HG03460 (cell line): ENCODE measurements at regions not wholly inside any gene's neighbourhood (a gene's known extent, or its start where the extent isn't known, plus 50 kb on each side); places are given as distances from the start of the nearest gene placed in this dataset.
"Not testable (repeated sequence)": the region's sequence is repeated elsewhere in the genome, so short reads cannot be mapped to it uniquely, and the experiment has no call there.

ENCODE experiments used
- ATAC-seq: cut with Tn5 transposase; IDR thresholded peaks from one replicate; pipeline ENCODE4 v1.9.1; 2021; ENCODE audit not compliant: unreplicated experiment

GRCh38 chr2:54065411-54065810 lies 50.0 kb upstream of the ACYP2 start:
- ATAC-seq, result no peak

GRCh38 chr2:54063967-54064535 lies 51.4 kb upstream of the ACYP2 start:
- ATAC-seq, result no peak

- ATAC-seq, result no peak
Measured at GRCh38 chr2:54062401-54062800, 53.0 kb upstream of the ACYP2 start.

GRCh38 chr2:54061272-54061671 lies 54.1 kb upstream of the ACYP2 start:
- ATAC-seq, result no peak

GRCh38 chr2:54059986-54060385 lies 55.4 kb upstream of the ACYP2 start:
- ATAC-seq, result no peak

- no peak for ATAC-seq
Measured at GRCh38 chr2:54059504-54059903, 55.9 kb upstream of the ACYP2 start.

- no peak for ATAC-seq
Measured at GRCh38 chr2:54058449-54058848, 57.0 kb upstream of the ACYP2 start.

GRCh38 chr2:54054774-54055173 lies 60.6 kb upstream of the ACYP2 start:
- ATAC-seq, result no peak

- peak; percentile 56 for ATAC-seq
Measured at GRCh38 chr2:54054271-54054670, 61.1 kb upstream of the ACYP2 start.

GRCh38 chr2:54053830-54054229 lies 61.6 kb upstream of the ACYP2 start:
- ATAC-seq, result peak; percentile 43

- no peak for ATAC-seq
Measured at GRCh38 chr2:54052825-54053718, 62.3 kb upstream of the ACYP2 start.

- no peak for ATAC-seq
Measured at GRCh38 chr2:54050445-54050844, 65.0 kb upstream of the ACYP2 start.

GRCh38 chr2:54049365-54049764 lies 66.0 kb upstream of the ACYP2 start:
- no peak for ATAC-seq

GRCh38 chr2:54048896-54049295 lies 66.5 kb upstream of the ACYP2 start:
- ATAC-seq, result not testable (repeated sequence)

GRCh38 chr2:54048117-54048785 lies 67.2 kb upstream of the ACYP2 start:
- ATAC-seq, result no peak

GRCh38 chr2:54047658-54048057 lies 67.8 kb upstream of the ACYP2 start:
- ATAC-seq, result no peak

GRCh38 chr2:54047091-54047490 lies 68.3 kb upstream of the ACYP2 start:
- ATAC-seq, result no peak

- ATAC-seq, result no peak
Measured at GRCh38 chr2:54042897-54043620, 72.3 kb upstream of the PSME4 start.

- ATAC-seq, result no peak
Measured at GRCh38 chr2:54042341-54042740, 71.5 kb upstream of the PSME4 start.

GRCh38 chr2:54041135-54041534 lies 70.3 kb upstream of the PSME4 start:
- ATAC-seq, result no peak

- no peak for ATAC-seq
Measured at GRCh38 chr2:54040685-54041084, 69.9 kb upstream of the PSME4 start.
